Fibroblast of mammary gland (primary cell): ENCODE measurements at regions not wholly inside any gene's neighbourhood (a gene's known extent, or its start where the extent isn't known, plus 50 kb on each side); places are given as distances from the start of the nearest gene placed in this dataset.
A peak's percentile ranks its signal among the peaks of the same experiment; 100 is the strongest.

Experiments used
- DNase-seq: peaks from one replicate; pipeline ENCODE4 v3.0.0-alpha.2; 2010; ENCODE audit warnings: low read depth
- H3K4me3 ChIP-seq: 2 replicates; pipeline ENCODE4 v1.5.1; 2011; ENCODE audit warnings: low read depth, mild to moderate bottlenecking, low read length, moderate library complexity; ENCODE audit not compliant: control insufficient read depth
- CTCF ChIP-seq: conservative IDR thresholded peaks from 2 replicates; pipeline ENCODE4 v1.5.1; 2011; ENCODE audit warnings: low read depth, low read length, inconsistent platforms; ENCODE audit not compliant: control insufficient read depth, insufficient read depth

GRCh38 chr4:55218041-55218440 lies 92.6 kb upstream of the KDR start:
- no peak overlapping the region for H3K4me3 ChIP-seq
- TF ChIP-seq CTCF, result no peak
- no peak for DNase-seq

- TF ChIP-seq CTCF, result no peak
- DNase-seq, result no peak
- no peak overlapping the region for H3K4me3 ChIP-seq
Measured at GRCh38 chr4:55237839-55238238, 108.2 kb upstream of the SRD5A3 start.

GRCh38 chr4:55238407-55238806 lies 107.6 kb upstream of the SRD5A3 start:
- H3K4me3 ChIP-seq, result no peak overlapping the region
- no peak for TF ChIP-seq CTCF
- no peak for DNase-seq

GRCh38 chr4:55241461-55241860 lies 104.6 kb upstream of the SRD5A3 start:
- no peak for DNase-seq
- TF ChIP-seq CTCF, result no peak
- H3K4me3 ChIP-seq, result no peak overlapping the region

- no peak for TF ChIP-seq CTCF
- DNase-seq, result no peak
- no peak overlapping the region for H3K4me3 ChIP-seq
Measured at GRCh38 chr4:55242506-55242905, 103.5 kb upstream of the SRD5A3 start.

GRCh38 chr4:55247521-55247920 lies 98.5 kb upstream of the SRD5A3 start:
- H3K4me3 ChIP-seq, result no peak overlapping the region
- no peak for TF ChIP-seq CTCF
- no peak for DNase-seq

- H3K4me3 ChIP-seq, result no peak overlapping the region
- DNase-seq, result peak; percentile 63
- TF ChIP-seq CTCF, result no peak
Measured at GRCh38 chr4:55248756-55249155, 97.3 kb upstream of the SRD5A3 start.
